ENCODE measurements at regions not wholly inside any gene's neighbourhood (a gene's known extent, or its start where the extent isn't known, plus 50 kb on each side); places are given as distances from the start of the nearest gene placed in this dataset.

DNA sequence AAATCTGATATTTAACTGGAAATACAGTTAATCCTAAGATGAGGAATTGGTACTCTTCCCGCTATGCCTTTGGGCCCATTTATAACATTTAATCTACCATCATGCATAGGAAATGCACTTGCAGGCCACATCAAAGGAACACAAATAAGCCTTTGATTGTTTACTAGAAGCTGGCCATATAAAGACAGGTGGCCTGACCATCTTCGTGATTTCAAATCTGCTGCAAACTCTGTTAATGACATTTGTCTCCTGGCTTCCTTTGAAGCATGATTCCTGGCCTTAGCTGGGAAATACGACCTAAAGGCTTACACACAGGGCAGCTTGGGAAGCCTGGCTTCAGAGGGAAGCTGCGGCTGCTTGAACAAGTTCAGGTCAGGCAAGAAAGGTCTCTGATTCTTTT, 552.1 kb downstream of the CDH26 start:
- no peak for DNase-seq (ENCODE audit: low read depth)

DNA sequence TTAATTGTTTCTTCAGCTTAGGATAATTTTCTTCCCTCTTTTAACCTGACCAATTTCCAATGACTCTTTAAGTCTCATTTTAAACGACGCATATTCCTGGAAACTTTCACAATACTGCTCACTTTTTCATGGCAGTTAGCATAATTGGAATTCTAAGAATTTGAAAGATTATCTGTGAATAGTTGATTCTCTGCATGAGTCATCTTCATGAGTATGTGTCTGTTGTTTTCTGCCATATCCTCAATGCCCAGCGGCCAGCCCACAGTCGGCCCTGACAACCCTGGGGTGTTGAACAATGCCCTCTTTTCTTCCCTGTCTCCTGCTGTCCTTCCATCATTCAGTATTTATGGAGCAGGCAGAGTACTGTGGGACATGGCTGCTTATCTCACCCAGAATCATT, 554.2 kb downstream of the CDH26 start:
- no peak for DNase-seq (ENCODE audit: low read depth)

DNA sequence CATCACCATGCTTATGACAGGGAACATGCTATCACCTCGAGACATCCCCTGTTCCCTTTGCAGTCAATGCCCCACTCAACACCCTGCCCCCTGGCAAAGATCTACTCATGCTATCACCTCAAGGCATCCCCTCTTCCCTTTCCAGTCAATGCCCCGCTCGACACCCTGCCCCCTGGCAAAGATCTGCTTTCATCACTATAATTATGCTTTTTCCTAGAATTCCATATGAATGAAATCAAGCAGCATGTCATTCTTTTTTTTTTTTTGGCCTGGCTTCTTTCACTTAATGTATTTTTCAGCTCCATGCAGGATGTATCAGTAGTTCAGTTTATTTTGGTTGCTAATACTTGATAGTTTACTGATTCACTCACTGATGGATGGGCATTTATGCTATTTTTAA, 554.9 kb downstream of the CDH26 start:
- DNase-seq (ENCODE audit: low read depth) = no peak

DNA sequence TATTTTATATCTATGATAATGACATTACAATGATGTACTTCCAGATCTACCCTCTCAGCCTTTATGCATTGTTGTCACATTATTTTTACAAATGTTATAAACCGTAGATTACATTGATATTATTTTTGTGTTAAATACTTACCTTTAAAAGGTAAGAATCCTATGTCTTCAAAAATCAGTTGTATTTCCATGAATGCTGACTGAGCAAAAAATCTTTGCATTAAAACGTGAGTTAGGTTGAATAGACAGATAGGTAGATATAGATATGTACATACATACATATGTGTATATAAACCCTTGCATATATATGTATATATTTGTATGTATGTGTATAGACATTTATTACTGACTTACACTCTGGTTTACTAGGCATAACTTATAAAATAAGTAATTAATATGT, 558.2 kb downstream of the CDH26 start:
- DNase-seq (ENCODE audit: low read depth) = no peak

DNA sequence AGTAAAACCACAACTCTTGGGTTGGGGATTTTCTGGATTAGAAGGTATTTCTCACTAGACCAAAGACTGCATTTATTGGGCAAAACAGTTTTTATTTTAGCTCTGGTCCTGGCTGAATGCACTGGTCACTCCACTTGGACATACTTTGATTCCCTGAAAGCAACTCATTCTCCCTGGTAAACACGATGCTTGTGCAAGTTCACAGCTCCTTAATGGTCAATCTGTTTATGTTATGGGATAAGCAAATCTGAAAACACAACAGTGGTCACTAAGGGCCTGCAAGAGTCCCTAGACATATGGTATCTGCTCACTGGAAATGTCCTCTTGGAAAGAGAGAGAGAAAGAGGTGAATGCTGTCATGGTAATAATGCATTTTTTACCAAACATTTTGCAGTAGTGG, 559.8 kb downstream of the CDH26 start:
- no peak for DNase-seq (ENCODE audit: low read depth)

DNA sequence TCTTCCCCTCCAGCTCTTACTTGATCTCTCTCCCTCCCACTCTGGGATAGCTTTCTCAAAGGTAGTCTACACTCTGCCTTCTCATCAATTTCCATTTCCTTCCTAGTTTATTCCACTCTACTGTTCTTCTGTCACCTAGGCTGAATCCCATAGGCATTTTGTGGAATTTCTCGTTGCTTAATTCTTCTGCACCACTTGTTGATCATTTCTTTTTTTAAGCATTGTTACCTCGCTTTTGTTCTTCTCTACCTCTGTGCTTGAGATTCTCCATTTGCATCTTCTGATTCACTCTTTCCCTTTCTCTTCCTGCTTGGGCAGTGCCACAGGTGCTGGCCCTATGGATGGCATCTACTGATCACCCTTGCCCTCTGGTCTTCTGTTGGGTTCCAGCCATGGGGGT, 567.2 kb downstream of the CDH26 start:
- no peak for DNase-seq (ENCODE audit: low read depth)

DNA sequence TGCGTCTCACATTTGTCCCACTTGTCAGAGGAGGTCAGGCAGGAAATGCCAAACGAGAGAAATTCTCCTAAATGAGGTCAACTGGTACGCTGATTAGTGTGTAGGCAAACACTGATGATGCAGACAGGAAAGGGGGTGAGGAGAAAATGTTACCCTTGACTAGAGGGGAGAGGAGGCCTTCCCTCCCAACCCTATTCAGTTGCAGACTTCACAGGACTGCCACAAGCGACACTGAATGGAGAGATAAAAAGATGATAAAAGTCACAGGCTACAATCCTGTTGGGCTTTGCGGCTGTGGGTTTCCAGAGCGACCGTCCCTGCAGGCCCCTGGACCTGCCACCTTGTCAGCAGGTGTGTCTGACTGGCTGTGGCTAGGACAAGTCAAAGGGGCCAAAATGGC, 569.4 kb downstream of the CDH26 start:
- DNase-seq (ENCODE audit: low read depth) = no peak

DNA sequence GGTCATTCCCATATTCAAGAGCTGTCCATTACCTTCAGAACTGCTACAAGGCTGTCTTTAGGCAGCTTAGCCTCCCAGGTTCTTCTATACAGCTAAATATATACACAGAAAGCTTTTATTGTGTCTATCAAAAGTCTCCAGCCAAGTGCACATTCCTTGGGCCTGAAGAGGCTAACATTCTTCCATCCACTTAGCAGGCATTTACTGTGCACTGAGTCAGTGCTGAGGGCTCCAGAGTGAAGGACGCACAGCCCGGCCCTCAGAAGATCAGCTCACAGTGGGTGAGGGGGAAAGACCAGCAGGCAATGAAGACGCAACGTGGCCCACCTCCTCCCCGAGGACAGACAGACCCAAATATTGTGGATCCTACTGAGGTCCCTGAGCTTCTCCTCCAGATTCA, 569.9 kb downstream of the CDH26 start:
- no peak for DNase-seq (ENCODE audit: low read depth)

DNA sequence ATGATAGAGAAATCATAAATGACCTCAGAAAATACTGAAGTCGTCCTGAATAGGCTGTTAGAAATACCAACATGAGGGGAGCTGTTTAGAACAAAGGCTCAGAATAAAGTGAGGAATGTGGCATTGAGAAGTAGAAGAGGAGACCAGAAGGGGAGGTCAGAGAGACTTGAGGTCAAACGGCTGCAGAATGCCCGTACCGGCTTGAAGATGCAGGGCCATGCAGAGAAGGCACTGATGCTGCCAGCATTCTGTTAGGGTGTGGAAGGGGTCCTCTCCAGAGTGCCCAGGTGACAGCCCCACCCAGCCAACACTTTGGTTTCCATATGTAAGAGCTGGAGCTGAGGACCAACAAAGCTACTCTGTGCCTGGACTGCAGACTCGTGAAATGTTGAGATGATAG, 570.9 kb downstream of the CDH26 start:
- no peak for DNase-seq (ENCODE audit: low read depth)

DNA sequence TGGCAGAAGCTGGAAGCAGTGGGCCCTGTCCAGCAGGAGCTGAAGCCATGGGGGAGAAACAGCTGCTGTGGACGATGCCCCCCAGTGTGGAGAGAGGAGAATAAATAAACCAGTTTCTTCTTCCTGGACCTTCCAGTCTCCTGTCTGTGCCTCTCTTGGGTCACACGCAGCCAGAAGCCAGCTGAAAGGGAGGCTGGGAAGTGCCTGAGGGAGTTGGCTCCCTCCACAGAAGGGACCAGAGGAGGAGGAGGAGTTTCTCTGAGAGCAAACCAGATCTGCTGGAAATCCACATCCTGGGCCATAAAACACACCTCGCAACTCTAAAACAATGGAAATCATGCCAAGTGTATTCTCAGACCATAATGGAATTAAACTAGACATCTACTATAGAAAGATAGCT, 577.0 kb downstream of the CDH26 start:
- DNase-seq (ENCODE audit: low read depth) = no peak

DNA sequence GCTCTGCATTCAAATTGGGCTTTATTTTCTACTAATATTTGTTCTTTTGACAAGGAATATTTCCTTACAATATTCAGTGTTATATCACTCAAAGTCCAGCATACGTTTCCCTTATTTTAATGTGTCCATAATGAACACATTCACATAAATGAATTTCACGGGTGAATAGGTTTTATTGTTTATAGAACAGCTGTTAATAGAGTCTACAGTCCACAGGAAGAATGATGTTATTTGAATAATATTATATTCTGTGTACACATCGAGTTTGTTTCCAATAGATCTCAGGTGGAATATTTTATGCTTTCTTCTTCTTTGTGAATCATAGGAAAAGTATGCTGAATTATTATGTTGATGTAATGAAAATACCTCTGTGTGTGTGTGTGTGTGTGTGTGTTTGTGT, 582.4 kb downstream of the CDH26 start:
- DNase-seq (ENCODE audit: low read depth) = no peak

DNA sequence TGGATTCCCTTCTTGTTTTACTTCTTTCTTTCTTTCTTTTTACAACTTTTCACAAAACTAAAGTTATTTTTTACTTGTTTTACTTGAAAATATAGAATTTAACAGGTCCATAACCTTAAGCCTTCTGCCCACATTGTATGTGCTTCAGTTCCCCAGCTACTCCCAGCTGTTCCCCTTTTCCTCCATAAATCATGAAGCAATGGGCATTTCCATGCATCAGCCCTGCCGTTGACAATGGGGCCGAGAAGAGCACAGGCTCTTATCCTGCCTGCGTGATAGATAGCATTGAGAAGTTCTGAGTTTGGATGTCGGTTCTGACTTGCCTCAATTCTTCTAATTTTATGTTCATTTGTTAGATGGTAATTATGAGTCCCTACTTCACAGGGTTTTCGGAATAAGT, 583.8 kb downstream of the CDH26 start:
- DNase-seq (ENCODE audit: low read depth) = no peak

DNA sequence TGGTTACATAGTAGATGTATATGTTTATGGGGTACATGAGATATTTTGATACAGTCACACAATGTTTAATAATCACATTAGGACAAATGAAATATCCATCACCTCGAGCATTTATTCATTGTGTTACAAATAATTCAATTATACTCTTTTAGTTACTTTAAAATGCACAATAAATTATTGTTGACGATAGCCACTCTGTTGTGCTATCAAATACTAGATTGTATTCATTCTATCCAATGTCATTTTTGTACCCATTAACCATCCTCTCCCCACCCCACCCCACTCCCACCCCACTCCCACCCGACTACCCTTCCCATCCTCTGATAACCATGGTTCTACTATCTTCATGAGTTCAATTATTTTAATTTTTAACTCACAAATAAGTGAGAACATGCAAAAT, 585.4 kb downstream of the CDH26 start:
- no peak for DNase-seq (ENCODE audit: low read depth)

DNA sequence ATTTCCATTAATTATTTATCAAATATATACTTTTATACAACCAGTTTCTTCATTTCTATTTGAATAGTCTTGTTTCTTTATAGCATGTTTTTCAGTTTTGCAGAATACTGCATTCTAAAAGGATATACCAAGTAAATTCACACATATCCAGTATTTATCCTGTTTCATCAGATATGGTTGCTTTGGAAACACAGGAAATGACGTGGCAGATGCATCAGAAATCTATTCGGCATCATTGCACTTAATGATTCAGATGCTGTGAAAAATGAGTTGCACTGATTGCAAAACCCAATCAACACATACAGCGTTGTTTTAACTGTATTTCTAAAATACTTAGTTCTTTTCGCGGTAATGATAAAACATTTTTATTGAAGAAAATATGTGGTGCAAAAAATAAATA, 594.9 kb downstream of the CDH26 start:
- DNase-seq (ENCODE audit: low read depth) = no peak

DNA sequence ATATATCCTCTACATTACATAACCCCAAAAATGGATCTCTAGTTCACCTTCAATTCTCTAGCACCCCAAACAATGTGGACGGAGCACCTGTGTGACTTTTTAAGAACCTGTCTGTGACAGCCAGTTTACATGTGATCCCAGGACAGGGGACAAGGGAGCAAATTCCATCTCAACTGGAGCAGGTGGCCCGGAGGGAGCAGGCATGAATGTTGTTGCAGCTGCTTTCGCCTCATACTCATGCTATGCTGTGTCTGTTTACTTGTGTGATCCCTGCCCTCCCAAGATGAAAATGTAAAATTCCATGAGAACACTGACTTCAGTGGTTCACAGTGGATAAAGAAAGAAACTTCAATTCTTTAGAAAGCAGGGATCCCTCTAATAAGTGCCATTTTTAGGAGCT, 600.3 kb downstream of the CDH26 start:
- DNase-seq (ENCODE audit: low read depth) = no peak

DNA sequence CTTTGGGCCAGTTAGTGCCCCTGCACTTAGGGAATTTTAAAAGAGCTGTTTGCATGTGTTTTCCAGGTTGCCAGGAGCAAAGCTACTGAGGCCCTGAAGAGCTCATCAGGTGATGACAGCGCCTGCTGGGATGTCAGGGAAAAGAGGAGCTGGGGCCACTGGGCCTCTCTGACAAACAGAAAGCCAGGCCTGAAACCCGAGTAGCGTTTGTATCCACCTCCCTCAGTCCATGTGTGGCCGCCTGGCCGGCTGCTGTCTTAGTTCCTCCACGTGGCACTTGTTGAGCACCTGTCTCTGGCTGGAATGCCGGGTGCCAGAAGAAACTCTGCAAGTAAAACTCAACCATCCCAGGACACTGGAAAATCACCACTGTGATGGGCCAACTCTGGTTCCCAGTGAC, 601.2 kb downstream of the CDH26 start:
- DNase-seq (ENCODE audit: low read depth) = no peak

DNA sequence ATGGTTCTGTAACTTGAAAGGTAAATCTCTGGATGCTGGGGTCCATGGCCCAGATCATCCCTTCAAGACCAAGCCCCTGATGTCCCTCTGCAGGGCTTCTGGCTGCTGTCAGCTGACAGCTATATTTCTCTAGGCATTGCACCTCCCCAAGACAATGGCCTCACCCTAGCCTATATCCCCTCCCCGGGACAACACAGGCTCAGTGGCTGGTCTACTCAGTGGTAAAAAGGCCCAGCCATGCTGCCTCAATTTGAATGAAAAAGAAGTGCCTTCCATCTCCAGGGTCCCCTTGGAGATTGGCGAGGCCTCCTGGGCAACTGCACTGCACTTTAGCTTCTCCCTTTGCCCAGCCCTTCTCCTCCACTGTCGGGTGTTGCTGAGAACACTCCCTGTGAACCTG, 602.8 kb downstream of the CDH26 start:
- DNase-seq (ENCODE audit: low read depth) = no peak

DNA sequence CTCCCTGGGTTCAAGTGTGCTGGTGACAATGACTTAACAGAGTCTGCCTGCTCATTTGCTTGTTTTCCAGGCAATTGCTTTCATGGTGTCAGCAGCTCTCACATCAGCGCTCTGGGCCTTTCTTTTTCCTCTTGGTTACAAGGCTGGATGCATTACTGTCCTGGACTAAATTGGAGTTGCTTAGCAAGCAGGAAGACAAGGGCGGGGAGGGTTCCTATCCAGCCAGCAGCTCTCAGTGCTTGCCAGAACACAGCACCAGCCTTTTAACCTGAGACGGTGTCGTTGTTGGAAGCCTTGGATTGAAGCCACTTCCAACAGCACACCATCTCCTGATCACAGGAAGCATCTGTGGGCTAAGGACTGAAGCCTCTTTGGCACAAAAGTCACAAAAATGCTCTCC, 606.9 kb downstream of the CDH26 start:
- no peak for DNase-seq (ENCODE audit: low read depth)

DNA sequence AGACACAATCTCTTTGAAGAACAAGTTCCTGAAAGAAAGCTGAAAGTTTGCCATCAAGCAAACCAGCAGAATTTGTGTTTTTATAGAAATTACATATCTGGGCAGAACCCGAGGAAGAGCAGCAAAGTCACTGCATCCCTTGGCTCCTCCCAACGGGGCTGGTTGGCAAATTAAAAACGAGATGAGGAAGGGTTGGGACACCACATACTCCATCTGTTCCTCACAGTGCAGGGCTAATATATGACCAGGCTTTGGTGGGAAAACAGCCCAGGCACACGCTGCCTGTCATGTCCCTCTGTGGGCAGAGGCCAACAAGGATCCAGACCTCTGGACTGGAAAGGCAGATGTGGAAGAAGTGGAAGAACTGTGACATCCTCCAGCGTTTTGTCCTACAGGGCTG, 607.3 kb downstream of the CDH26 start:
- DNase-seq (ENCODE audit: low read depth) = no peak

DNA sequence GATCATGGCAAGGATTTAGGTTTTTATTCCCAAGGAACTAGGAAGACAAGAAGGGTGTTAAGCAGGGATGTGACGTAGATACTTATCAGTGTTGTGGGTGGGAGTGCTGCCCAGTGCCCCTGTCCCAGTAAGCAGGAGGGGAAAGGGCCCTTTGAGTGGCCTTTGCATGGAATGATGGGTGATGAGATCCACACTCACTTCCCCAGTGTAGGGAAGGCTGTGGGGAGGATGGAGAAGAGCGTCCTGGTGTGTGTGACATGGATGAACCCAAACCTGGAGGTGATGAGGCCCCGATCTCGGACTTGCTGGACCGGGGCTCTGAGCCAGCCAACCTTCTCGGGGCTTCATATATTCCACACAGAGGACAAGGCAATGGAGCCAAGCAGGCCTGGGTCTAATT, 610.9 kb downstream of the CDH26 start:
- no peak for DNase-seq (ENCODE audit: low read depth)

DNA sequence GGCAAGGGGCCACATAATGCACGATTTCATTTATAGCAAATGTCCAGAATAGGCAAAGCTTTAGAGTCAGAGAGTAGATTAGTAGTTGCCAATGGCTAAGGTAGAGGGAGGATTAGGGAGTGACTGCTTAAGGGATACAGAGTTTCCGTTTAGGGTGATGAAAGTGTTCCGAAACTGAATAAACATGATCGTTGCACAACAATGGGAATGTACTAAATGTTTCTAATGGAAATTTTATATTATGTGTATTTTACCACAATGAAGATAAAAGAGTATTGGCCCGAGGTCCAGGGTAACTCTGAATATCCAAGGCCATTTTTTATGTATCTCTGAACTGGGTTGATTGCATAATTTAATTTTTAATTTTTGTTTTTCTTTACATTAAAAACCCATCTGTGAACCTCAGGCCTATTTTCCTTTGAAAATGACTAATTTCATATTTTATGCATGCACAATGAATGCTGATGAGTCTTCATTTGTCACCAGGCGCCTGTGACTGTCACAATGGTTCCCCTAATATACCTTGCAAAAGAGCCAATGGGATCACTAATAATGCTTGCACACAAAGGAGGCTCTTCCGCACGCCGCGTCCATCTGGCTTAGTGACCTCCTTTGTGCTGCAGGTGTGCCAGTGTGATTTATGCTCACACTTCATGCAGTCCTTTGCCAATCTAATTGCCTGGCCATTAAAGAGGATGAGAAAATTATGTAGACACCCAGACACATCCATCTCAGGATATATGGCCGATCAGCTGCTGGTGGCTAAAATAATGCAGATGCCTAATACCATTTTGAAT, 612.5 kb downstream of the CDH26 start:
- no peak for DNase-seq (ENCODE audit: low read depth)

DNA sequence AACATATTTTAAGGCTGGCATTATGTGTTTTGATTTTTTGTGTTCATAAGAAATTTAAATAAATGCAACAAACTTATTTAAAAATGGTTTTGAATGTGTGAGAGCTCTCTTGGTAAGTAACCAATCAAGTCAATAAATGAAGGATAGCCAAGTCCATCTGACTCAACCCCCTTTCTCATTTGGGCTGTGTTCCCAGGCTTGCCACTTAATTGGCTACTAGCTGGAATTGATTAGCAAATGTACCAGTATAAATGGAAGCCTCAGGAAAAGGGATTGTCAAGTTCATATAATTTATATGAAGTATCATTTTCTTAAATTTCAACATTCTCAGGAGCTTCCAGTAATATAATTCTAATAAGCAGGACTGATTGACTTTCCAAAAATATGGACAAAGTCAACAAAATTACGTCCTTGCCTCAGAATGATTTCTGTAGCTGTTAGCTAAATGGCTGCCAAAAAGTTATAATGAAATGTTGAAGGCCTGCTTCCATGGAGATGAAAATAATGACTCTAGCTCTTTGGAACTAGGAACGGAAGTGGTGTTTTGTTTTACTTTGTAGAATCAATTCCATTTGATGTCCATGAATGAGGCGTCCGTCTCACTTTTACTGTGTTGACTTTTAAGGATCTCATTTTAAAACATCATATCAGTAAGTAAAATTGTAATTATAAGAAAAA, 614.9 kb downstream of the CDH26 start:
- DNase-seq (ENCODE audit: low read depth) = no peak

DNA sequence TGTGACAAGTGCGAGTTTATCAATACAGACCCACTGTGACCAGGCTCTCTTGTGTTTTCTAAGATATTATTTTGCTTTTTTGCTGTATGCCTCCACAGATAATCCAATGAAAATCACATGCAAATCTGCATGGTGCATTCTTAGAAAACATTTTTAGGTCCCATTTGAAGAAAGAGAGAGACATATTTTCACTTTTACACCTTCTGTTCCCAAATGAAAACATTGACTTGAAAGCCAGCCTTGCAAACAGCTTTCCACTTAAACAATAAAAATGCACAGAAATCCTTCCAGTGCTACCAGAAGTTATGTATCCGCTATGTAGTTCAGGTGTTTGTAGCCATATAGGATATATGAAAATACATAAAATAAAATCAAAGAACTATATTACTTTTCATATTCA, 618.0 kb downstream of the CDH26 start:
- no peak for DNase-seq (ENCODE audit: low read depth)

DNA sequence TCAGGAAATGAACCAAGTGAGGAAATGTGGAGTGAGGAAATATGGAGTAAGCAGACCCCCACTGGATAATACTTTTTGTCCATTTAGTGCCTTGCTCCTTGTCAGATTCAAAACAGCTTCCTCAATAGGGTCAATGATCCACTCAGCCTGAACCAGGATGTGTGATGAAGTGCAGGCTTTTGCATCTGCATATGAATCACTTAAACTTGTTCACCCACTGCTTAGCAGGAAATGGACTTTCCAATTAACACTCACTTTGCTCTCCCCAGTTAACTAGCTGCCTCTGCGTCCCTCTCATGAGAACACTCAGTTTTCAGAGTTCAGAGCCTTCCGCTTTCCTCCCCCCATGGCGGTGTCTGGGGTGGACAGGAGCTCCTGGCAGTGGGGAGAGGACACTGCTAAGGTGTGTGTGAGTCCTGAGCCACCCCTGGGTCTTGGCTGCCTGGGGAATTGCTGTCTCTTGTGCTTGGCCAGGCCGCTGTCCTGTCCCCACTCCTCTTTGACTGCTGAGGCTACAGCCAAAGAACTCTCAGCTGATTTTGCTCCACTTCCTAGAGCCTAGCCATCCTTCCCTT, 621.8 kb downstream of the CDH26 start:
- DNase-seq (ENCODE audit: low read depth) = no peak
